Activated T-cell treated with anti-CD3 and anti-CD28 coated beads, Interleukin-2, amount 50 U/mL, for 72 hours (primary cell): ENCODE measurements at regions not wholly inside any gene's neighbourhood (a gene's known extent, or its start where the extent isn't known, plus 50 kb on each side); places are given as distances from the start of the nearest gene placed in this dataset.
"Not testable (repeated sequence)": the region's sequence is repeated elsewhere in the genome, so short reads cannot be mapped to it uniquely, and the experiment has no call there.

Source experiments
- ATAC-seq, 2 donors: fragments of 150-1000 bp; cut with Tn5 transposase; replicated peaks in 1 of 2; 2 replicates each; pipeline ENCODE4 v1.10.0; 2021; ENCODE audit warnings: moderate library complexity in 2 of 2, mild to moderate bottlenecking in 1 of 2
- DNase-seq, 2 donors: peaks; one replicate each; pipeline ENCODE4 v3.0.0; 2021 to 2022; ENCODE audit warnings: mixed read lengths in 1 of 2
- H3K27ac Mint-ChIP-seq: one replicate; pipeline ENCODE4 v1.8.0; 2022; ENCODE audit warnings: mild to moderate bottlenecking, moderate library complexity, mixed read lengths
- H3K27me3 Mint-ChIP-seq: one replicate; pipeline ENCODE4 v1.8.0; 2022; ENCODE audit warnings: low read depth, mixed read lengths
- H3K36me3 Mint-ChIP-seq, 2 donors: one replicate each; pipeline ENCODE4 v1.8.0; 2022; ENCODE audit warnings: mixed read lengths in 2 of 2, mild to moderate bottlenecking in 1 of 2; ENCODE audit not compliant: insufficient read depth in 2 of 2
- H3K4me1 Mint-ChIP-seq: one replicate; pipeline ENCODE4 v1.8.0; 2022; ENCODE audit warnings: low read depth, mixed read lengths
- H3K4me3 Mint-ChIP-seq, 2 donors: one replicate each; pipeline ENCODE4 v1.8.0; 2022; ENCODE audit warnings: mild to moderate bottlenecking in 2 of 2, mixed read lengths in 2 of 2, moderate library complexity in 2 of 2
- H3K9me3 Mint-ChIP-seq, 2 donors: one replicate each; pipeline ENCODE4 v1.8.0; 2022; ENCODE audit warnings: mixed read lengths in 2 of 2

- H3K27ac Mint-ChIP-seq, DNase-seq, H3K27me3 Mint-ChIP-seq, H3K9me3 Mint-ChIP-seq, H3K36me3 Mint-ChIP-seq, H3K4me3 Mint-ChIP-seq, ATAC-seq: not testable (repeated sequence)
- H3K4me1 Mint-ChIP-seq = peaks cover 11% of the 10 kb centered on the region
These were observed 66.4 kb upstream of the ABHD2 start for GRCh38 chr15:89021886-89022285.

GRCh38 chr15:89023311-89023961 is 64.8 kb upstream of the ABHD2 start:
- ATAC-seq (no peak), DNase-seq (no peak)
- Mint-ChIP-seq H3K36me3 (peaks cover 0 to 1% of the 10 kb centered on the region in 2 donors), H3K27me3 (peaks cover 4% of the 10 kb centered on the region), H3K27ac (no peak overlapping the region), H3K4me1 (no peaks in the 10 kb centered on the region), H3K4me3 (no peak overlapping the region), H3K9me3 (no peaks in the 10 kb centered on the region)

DNA sequence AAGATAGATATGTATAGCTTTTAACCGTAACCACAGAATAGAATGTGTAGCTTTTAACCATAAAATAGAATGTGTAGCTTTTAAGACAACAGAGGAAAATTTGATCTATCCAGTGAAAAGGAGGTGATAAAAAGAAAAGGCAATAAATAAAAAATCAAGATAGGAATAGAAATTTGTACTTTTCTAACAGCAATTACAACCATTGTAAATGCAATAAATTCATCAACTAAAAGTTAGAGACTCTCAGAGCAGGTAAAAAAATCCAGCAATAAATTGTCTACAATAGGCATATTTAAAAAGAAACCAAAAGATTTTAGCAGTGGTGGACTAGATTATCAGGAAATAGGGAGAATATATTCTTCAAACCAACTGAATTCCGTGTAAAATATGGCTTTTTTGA is 63.8 kb upstream of the ABHD2 start:
- no peak overlapping the region for H3K27ac Mint-ChIP-seq
- H3K36me3 Mint-ChIP-seq = peaks cover 0 to 1% of the 10 kb centered on the region in 2 donors
- H3K27me3 Mint-ChIP-seq = peaks cover 4% of the 10 kb centered on the region
- DNase-seq (no peak), ATAC-seq (no peak)
- no peaks in the 10 kb centered on the region for H3K4me1 Mint-ChIP-seq
- no peaks in the 10 kb centered on the region for H3K9me3 Mint-ChIP-seq
- no peak overlapping the region for H3K4me3 Mint-ChIP-seq

- H3K9me3 Mint-ChIP-seq = no peaks in the 10 kb centered on the region
- no peak overlapping the region for H3K27ac Mint-ChIP-seq
- ATAC-seq (no peak), DNase-seq (no peak)
- no peak overlapping the region for H3K4me3 Mint-ChIP-seq
- H3K36me3 Mint-ChIP-seq = peaks cover 0 to 1% of the 10 kb centered on the region in 2 donors
- H3K4me1 Mint-ChIP-seq = no peaks in the 10 kb centered on the region
- peaks cover 4% of the 10 kb centered on the region for H3K27me3 Mint-ChIP-seq
These were observed 62.1 kb upstream of the ABHD2 start for GRCh38 chr15:89026167-89026566.

GRCh38 chr15:89028036-89028435 is 60.2 kb upstream of the ABHD2 start:
- no peak for DNase-seq
- Mint-ChIP-seq H3K36me3 (peaks cover 0 to 1% of the 10 kb centered on the region in 2 donors), H3K27ac (no peak overlapping the region), H3K4me3 (no peak overlapping the region), H3K27me3 (peaks cover 4% of the 10 kb centered on the region), H3K4me1 (no peaks in the 10 kb centered on the region), H3K9me3 (no peaks in the 10 kb centered on the region)
- no peak for ATAC-seq

GRCh38 chr15:89030311-89030710 is 57.9 kb upstream of the ABHD2 start:
- peaks cover 14% of the 10 kb centered on the region for H3K27me3 Mint-ChIP-seq
- DNase-seq (no peak), ATAC-seq (no peak)
- H3K36me3 Mint-ChIP-seq = peaks cover 0 to 1% of the 10 kb centered on the region in 2 donors
- no peak overlapping the region for H3K27ac Mint-ChIP-seq
- H3K4me3 Mint-ChIP-seq = no peak overlapping the region
- H3K4me1 Mint-ChIP-seq = no peaks in the 10 kb centered on the region
- H3K9me3 Mint-ChIP-seq = no peaks in the 10 kb centered on the region

DNA sequence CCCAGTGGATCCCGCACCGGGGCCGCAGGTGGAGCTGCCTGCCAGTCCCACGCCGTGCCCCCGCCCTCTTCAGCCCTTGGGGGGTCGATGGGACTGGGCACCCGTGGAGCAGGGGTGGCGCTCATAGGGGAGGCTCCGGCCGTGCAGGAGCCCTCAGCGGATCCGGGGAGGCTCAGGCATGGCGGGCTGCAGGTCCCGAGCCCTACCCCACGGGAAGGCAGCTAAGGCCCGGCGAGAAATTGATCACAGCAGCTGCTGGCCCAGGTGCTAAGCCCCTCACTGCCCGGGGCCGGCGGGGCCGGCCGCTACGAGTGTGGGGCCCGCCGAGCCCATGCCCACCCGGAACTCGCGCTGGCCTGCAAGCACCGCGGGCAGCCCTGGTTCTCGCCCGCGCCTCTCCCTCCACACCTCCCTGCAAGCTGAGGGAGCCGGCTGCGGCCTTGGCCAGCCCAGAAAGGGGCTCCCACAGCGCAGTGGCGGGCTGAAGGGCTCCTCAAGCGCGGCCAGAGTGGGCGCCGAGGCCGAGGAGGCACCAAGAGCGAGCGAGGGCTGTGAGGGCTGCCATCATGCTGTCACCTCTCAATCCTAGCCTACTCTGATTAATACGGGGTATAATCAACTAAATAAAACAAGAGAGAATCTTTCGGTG is 56.5 kb upstream of the ABHD2 start:
- not testable (repeated sequence) for H3K4me1 Mint-ChIP-seq, H3K9me3 Mint-ChIP-seq, H3K4me3 Mint-ChIP-seq, ATAC-seq, DNase-seq, H3K36me3 Mint-ChIP-seq, H3K27ac Mint-ChIP-seq
- peaks cover 20% of the 10 kb centered on the region for H3K27me3 Mint-ChIP-seq

- H3K4me1 Mint-ChIP-seq = no peaks in the 10 kb centered on the region
- H3K4me3 Mint-ChIP-seq = no peak overlapping the region
- peaks cover 32% of the 10 kb centered on the region for H3K27me3 Mint-ChIP-seq
- H3K36me3 Mint-ChIP-seq = no peaks in the 10 kb centered on the region
- ATAC-seq (no peak), DNase-seq (no peak)
- H3K27ac Mint-ChIP-seq = no peak overlapping the region
- H3K9me3 Mint-ChIP-seq = no peaks in the 10 kb centered on the region
These were observed 54.0 kb upstream of the ABHD2 start for GRCh38 chr15:89034305-89034704.

GRCh38 chr15:89035150-89035549 is 53.1 kb upstream of the ABHD2 start:
- H3K9me3 Mint-ChIP-seq = no peaks in the 10 kb centered on the region
- peaks cover 32% of the 10 kb centered on the region for H3K27me3 Mint-ChIP-seq
- H3K4me3 Mint-ChIP-seq = no peak overlapping the region
- no peaks in the 10 kb centered on the region for H3K4me1 Mint-ChIP-seq
- H3K36me3 Mint-ChIP-seq = no peaks in the 10 kb centered on the region
- H3K27ac Mint-ChIP-seq = no peak overlapping the region
- no peak for ATAC-seq
- DNase-seq = no peak

DNA sequence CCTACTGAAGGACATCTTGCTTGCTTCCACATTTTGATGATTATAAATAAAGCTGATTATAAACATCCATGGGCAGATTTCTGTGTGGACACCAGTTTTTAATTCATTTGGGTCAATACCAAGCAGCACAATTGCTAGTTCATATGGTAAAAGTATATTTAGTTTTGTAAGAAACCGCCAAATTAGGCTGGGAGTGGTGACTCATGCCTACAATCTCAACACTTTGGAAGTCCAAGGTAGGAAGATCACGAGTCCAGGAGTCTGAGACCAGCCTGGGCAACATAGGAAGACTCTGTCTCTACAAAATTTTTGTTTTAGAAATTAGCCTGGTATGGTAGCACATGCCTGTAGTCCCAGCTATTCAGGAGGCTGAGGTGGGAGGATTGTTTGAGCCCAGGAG is 52.6 kb upstream of the ABHD2 start:
- Mint-ChIP-seq H3K4me3 (no peak overlapping the region), H3K4me1 (peaks cover 4% of the 10 kb centered on the region), H3K36me3 (no peaks in the 10 kb centered on the region)

GRCh38 chr15:89038146-89038545 is 50.1 kb upstream of the ABHD2 start:
- H3K9me3 Mint-ChIP-seq = no peaks in the 10 kb centered on the region
- no peak for DNase-seq
- H3K36me3 Mint-ChIP-seq = no peaks in the 10 kb centered on the region
- peaks cover 32% of the 10 kb centered on the region for H3K27me3 Mint-ChIP-seq
- H3K27ac Mint-ChIP-seq = no peak overlapping the region
- H3K4me1 Mint-ChIP-seq = peaks cover 4% of the 10 kb centered on the region
- no peak for ATAC-seq
- H3K4me3 Mint-ChIP-seq = no peak overlapping the region

More for the DNA sequence above, 52.6 kb upstream of the ABHD2 start:
- H3K27ac Mint-ChIP-seq = no peak overlapping the region
- ATAC-seq (no peak), DNase-seq (no peak)
- no peaks in the 10 kb centered on the region for H3K9me3 Mint-ChIP-seq
- H3K27me3 Mint-ChIP-seq = peaks cover 32% of the 10 kb centered on the region
